HepG2 (cell line): ENCODE measurements at regions not wholly inside any gene's neighbourhood (a gene's known extent, or its start where the extent isn't known, plus 50 kb on each side); places are given as distances from the start of the nearest gene placed in this dataset.

Experiments
- ATAC-seq: fragments of 200-7000 bp; cut with Tn5 transposase; 3 replicates; pipeline ENCODE4 v1.9.1; 2020; ENCODE audit warnings: mild to moderate bottlenecking, moderate library complexity
- BruUV-seq: library from RNA; stranded (reverse); fragments of 400-500 nt; replicated peaks from 2 replicates; lab custom pipeline; 2021; lab: Mats Ljungman, UMichigan
- CTCF ChIA-PET: fragments of 300-600 bp; formaldehyde crosslinking; extraction: SDS; loops from one replicate; lab custom pipeline; 2021; ENCODE audit warnings: low total read pairs, inconsistent platforms, low intra/inter-chr PET ratio; lab: Yijun Ruan, JAX
- POLR2A ChIA-PET: fragments of 350-600 bp; sonication (Branson Sonifier 250); formaldehyde crosslinking; loops from one replicate; lab custom pipeline; 2020; ENCODE audit warnings: antibody characterized with exemption, inconsistent platforms; lab: Yijun Ruan, JAX
- DNase-seq: peaks from one replicate; pipeline ENCODE4 v3.0.0-alpha.2; 2015; ENCODE audit warnings: low spot score
- FAIRE-seq: peaks from 3 replicates; lab custom pipeline; 2011; peaks lifted over from hg19 to GRCh38; lab: Jason Lieb, UNC
- H2AFZ ChIP-seq: one replicate; pipeline ENCODE4 v1.6.1; 2011; ENCODE audit warnings: low read length, inconsistent platforms
- H3K27ac ChIP-seq: fragments of 300-600 bp; 3 replicates; pipeline ENCODE4 v1.8.0; 2011; ENCODE audit warnings: mixed run types, mild to moderate bottlenecking, mixed read lengths, low read length, inconsistent platforms; ENCODE audit not compliant: insufficient read depth; ENCODE audit errors: extremely low read length
- H3K27me3 ChIP-seq, 2 experiments: fragments of 200-600 bp in 1 of 2; 2 replicates in 1 of 2; 3 replicates in 1 of 2; pipeline versions ENCODE4 v1.6.0 to v1.8.0; 2011; ENCODE audit warnings: low read length in 2 of 2, mild to moderate bottlenecking in 2 of 2, moderate library complexity in 2 of 2, inconsistent platforms in 1 of 2; ENCODE audit not compliant: insufficient read depth in 2 of 2, control insufficient read depth in 1 of 2
- H3K36me3 ChIP-seq, 2 experiments: fragments of 200-600 bp in 1 of 2; replicated peaks in 1 of 2; 2 replicates in 1 of 2; 3 replicates in 1 of 2; pipeline versions ENCODE4 v1.5.1 to v1.8.0; 2011; ENCODE audit warnings: low read length in 2 of 2, inconsistent platforms in 1 of 2; ENCODE audit not compliant: insufficient read depth in 2 of 2, control insufficient read depth in 1 of 2
- H3K4me1 ChIP-seq: 2 replicates; pipeline ENCODE4 v1.5.1; 2012; ENCODE audit warnings: low read length, inconsistent platforms; ENCODE audit not compliant: insufficient read depth
- H3K4me2 ChIP-seq: 2 replicates; pipeline ENCODE4 v1.6.0; 2011; ENCODE audit warnings: low read depth, low read length, inconsistent platforms
- H3K4me3 ChIP-seq, 3 experiments: fragments of 200-600 bp in 1 of 3; sonication (generic), shearing (Covaris generic) in 1 of 3; replicated peaks in 1 of 3; 2 replicates each; pipeline ENCODE4 v1.5.1; 2011 to 2016; ENCODE audit warnings: low read length in 3 of 3, inconsistent platforms in 2 of 3, low read depth in 2 of 3, mild to moderate bottlenecking in 2 of 3, control low read depth in 1 of 3, mixed read lengths in 1 of 3; ENCODE audit not compliant: insufficient read depth in 1 of 3
- H3K79me2 ChIP-seq: one replicate; pipeline ENCODE4 v1.6.1; 2011; ENCODE audit warnings: low read length, inconsistent platforms; ENCODE audit not compliant: insufficient read depth
- H3K9ac ChIP-seq: 2 replicates; pipeline ENCODE4 v1.6.0; 2011; ENCODE audit warnings: mild to moderate bottlenecking, low read depth, low read length, inconsistent platforms; ENCODE audit not compliant: insufficient read depth
- H3K9me3 ChIP-seq: 2 replicates; pipeline ENCODE4 v1.5.1; 2012; ENCODE audit warnings: mild to moderate bottlenecking, low read length
- H4K20me1 ChIP-seq: 2 replicates; pipeline ENCODE4 v1.6.0; 2011; ENCODE audit warnings: inconsistent platforms, mild to moderate bottlenecking, low read length, moderate library complexity; ENCODE audit not compliant: insufficient read depth
- E2F2 ChIP-seq: sonication (generic); formaldehyde crosslinking; IDR thresholded peaks from 2 replicates; pipeline ENCODE4 v1.4.0; 2020; ENCODE audit warnings: missing genetic modification reagents, borderline replicate concordance
- GABPB1 ChIP-seq: IDR thresholded peaks from 2 replicates; pipeline ENCODE4 v1.6.1; 2016; ENCODE audit warnings: mild to moderate bottlenecking, missing genetic modification reagents, moderate library complexity, missing compliant biosample characterization
- HHEX ChIP-seq: IDR thresholded peaks from 2 replicates; pipeline ENCODE4 v1.6.1; 2016; ENCODE audit warnings: control low read depth
- SALL2 ChIP-seq: sonication (generic); formaldehyde crosslinking; IDR thresholded peaks from 2 replicates; pipeline ENCODE4 v1.8.1; 2023; ENCODE audit warnings: mild to moderate bottlenecking, missing genetic modification reagents, inconsistent platforms
- SP2 ChIP-seq: sonication (generic); formaldehyde crosslinking; IDR thresholded peaks from 2 replicates; pipeline ENCODE4 v1.5.1; 2020; ENCODE audit warnings: mild to moderate bottlenecking, missing genetic modification reagents
- SYNCRIP ChIP-seq: fragments of 200-400 bp; formaldehyde crosslinking; IDR thresholded peaks from 2 replicates; pipeline ENCODE4 v1.6.1; 2018; ENCODE audit warnings: mild to moderate bottlenecking, low read depth, low read length; ENCODE audit not compliant: insufficient read depth
- TOPORS ChIP-seq: sonication (generic); formaldehyde crosslinking; IDR thresholded peaks from 2 replicates; pipeline ENCODE4 v1.8.0; 2023; ENCODE audit warnings: mild to moderate bottlenecking, missing genetic modification reagents
- ZFP36L1 ChIP-seq: sonication (generic); formaldehyde crosslinking; IDR thresholded peaks from 2 replicates; pipeline ENCODE4 v1.8.0; 2022; ENCODE audit warnings: mild to moderate bottlenecking, missing genetic modification reagents, moderate library complexity
- ZNF180 ChIP-seq: sonication (generic); formaldehyde crosslinking; IDR thresholded peaks from 2 replicates; pipeline ENCODE4 v1.4.0; 2020; ENCODE audit warnings: low read depth, missing genetic modification reagents, borderline replicate concordance
- ZNF367 ChIP-seq: sonication (generic); formaldehyde crosslinking; IDR thresholded peaks from 2 replicates; pipeline ENCODE4 v1.4.0; 2020; ENCODE audit warnings: missing genetic modification reagents, borderline replicate concordance
- ZNF550 ChIP-seq: sonication (generic); formaldehyde crosslinking; IDR thresholded peaks from 2 replicates; pipeline ENCODE4 v1.4.0; 2020; ENCODE audit warnings: mild to moderate bottlenecking, missing genetic modification reagents, borderline replicate concordance
- ZNF678 ChIP-seq: sonication (generic); formaldehyde crosslinking; IDR thresholded peaks from 2 replicates; pipeline ENCODE4 v1.4.0; 2020; ENCODE audit warnings: mild to moderate bottlenecking, missing genetic modification reagents
- ZNF768 ChIP-seq: sonication (generic); formaldehyde crosslinking; IDR thresholded peaks from 2 replicates; pipeline ENCODE4 v1.4.0; 2020; ENCODE audit warnings: missing genetic modification reagents
- in situ Hi-C: cut with HindIII; loops from 2 replicates; pipeline ENCODE4 v1.10.0; 2017; ENCODE audit warnings: low pct_unique_long_range_greater_than_20kb; ENCODE audit not compliant: extremely low pct_ligation_motif_present
- intact Hi-C: fragments of 100-400 bp; cut with micrococcal nuclease; formaldehyde crosslinking; loops from one replicate; pipeline ENCODE4 v1.10.0; 2022; ENCODE audit not compliant: unreplicated experiment
- TF ChIP-seq, protein P1 (sequence below): sonication (generic); formaldehyde crosslinking; IDR thresholded peaks from 2 replicates; pipeline ENCODE4 v1.4.0; 2020; ENCODE audit warnings: missing genetic modification reagents
- TF ChIP-seq, protein P2 (sequence below): sonication (generic); formaldehyde crosslinking; IDR thresholded peaks from 2 replicates; pipeline ENCODE4 v1.4.0; 2020; ENCODE audit warnings: missing genetic modification reagents
- TF ChIP-seq, protein P3 (sequence below): sonication (generic); formaldehyde crosslinking; IDR thresholded peaks from 2 replicates; pipeline ENCODE4 v1.4.0; 2020; ENCODE audit warnings: missing genetic modification reagents

- TF ChIP-seq, protein P1, sequence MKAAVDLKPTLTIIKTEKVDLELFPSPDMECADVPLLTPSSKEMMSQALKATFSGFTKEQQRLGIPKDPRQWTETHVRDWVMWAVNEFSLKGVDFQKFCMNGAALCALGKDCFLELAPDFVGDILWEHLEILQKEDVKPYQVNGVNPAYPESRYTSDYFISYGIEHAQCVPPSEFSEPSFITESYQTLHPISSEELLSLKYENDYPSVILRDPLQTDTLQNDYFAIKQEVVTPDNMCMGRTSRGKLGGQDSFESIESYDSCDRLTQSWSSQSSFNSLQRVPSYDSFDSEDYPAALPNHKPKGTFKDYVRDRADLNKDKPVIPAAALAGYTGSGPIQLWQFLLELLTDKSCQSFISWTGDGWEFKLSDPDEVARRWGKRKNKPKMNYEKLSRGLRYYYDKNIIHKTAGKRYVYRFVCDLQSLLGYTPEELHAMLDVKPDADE (CRISPR knock-in tag), result no peak
Observed at GRCh38 chr2:52452201-52452600, 1315.4 kb upstream of the CHAC2 start (continued).

- no peak for FAIRE-seq
- H3K9me3 ChIP-seq, result peaks cover 41% of the 10 kb centered on the region
- no peaks in the 10 kb centered on the region for H3K36me3 ChIP-seq
- intact Hi-C loops (no loop called here), in situ Hi-C loops (no loop called here)
- no peak overlapping the region for H3K9ac ChIP-seq
- ATAC-seq, result no peak
- ChIA-PET POLR2A (no interaction called here), CTCF (no interaction called here)
- no peaks in the 10 kb centered on the region for H4K20me1 ChIP-seq
- no TSS peak for BruUV-seq
- H3K4me2 ChIP-seq, result no peak overlapping the region
- no peaks in the 10 kb centered on the region for H3K4me1 ChIP-seq
- no peaks in the 10 kb centered on the region for H3K79me2 ChIP-seq
- no peaks in the 10 kb centered on the region for H3K27me3 ChIP-seq
- no peak overlapping the region for H2AFZ ChIP-seq
- H3K27ac ChIP-seq, result no peak overlapping the region
- no peak for DNase-seq
- H3K4me3 ChIP-seq, result no peak overlapping the region
- TF ChIP-seq SYNCRIP, result no peak
- no peak for TF ChIP-seq GABPB1
- TF ChIP-seq ZNF768 (CRISPR knock-in tag), result no peak
- TF ChIP-seq SALL2 (CRISPR knock-in tag), result no peak
- TF ChIP-seq ZNF550 (CRISPR knock-in tag), result no peak
- no peak for TF ChIP-seq SP2 (CRISPR knock-in tag)
- TF ChIP-seq TOPORS (CRISPR knock-in tag), result no peak
- TF ChIP-seq ZNF367 (CRISPR knock-in tag), result no peak
- no peak for TF ChIP-seq ZNF678 (CRISPR knock-in tag)
- no peak for TF ChIP-seq E2F2
- TF ChIP-seq, protein P2, sequence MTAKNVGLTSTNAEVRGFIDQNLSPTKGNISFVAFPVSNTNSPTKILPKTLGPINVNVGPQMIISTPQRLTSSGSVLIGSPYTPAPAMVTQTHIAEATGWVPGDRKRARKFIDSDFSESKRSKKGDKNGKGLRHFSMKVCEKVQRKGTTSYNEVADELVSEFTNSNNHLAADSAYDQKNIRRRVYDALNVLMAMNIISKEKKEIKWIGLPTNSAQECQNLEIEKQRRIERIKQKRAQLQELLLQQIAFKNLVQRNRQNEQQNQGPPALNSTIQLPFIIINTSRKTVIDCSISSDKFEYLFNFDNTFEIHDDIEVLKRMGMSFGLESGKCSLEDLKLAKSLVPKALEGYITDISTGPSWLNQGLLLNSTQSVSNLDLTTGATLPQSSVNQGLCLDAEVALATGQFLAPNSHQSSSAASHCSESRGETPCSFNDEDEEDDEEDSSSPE (CRISPR knock-in tag), result no peak
- no peak for TF ChIP-seq ZNF180 (CRISPR knock-in tag)
- TF ChIP-seq, protein P3, sequence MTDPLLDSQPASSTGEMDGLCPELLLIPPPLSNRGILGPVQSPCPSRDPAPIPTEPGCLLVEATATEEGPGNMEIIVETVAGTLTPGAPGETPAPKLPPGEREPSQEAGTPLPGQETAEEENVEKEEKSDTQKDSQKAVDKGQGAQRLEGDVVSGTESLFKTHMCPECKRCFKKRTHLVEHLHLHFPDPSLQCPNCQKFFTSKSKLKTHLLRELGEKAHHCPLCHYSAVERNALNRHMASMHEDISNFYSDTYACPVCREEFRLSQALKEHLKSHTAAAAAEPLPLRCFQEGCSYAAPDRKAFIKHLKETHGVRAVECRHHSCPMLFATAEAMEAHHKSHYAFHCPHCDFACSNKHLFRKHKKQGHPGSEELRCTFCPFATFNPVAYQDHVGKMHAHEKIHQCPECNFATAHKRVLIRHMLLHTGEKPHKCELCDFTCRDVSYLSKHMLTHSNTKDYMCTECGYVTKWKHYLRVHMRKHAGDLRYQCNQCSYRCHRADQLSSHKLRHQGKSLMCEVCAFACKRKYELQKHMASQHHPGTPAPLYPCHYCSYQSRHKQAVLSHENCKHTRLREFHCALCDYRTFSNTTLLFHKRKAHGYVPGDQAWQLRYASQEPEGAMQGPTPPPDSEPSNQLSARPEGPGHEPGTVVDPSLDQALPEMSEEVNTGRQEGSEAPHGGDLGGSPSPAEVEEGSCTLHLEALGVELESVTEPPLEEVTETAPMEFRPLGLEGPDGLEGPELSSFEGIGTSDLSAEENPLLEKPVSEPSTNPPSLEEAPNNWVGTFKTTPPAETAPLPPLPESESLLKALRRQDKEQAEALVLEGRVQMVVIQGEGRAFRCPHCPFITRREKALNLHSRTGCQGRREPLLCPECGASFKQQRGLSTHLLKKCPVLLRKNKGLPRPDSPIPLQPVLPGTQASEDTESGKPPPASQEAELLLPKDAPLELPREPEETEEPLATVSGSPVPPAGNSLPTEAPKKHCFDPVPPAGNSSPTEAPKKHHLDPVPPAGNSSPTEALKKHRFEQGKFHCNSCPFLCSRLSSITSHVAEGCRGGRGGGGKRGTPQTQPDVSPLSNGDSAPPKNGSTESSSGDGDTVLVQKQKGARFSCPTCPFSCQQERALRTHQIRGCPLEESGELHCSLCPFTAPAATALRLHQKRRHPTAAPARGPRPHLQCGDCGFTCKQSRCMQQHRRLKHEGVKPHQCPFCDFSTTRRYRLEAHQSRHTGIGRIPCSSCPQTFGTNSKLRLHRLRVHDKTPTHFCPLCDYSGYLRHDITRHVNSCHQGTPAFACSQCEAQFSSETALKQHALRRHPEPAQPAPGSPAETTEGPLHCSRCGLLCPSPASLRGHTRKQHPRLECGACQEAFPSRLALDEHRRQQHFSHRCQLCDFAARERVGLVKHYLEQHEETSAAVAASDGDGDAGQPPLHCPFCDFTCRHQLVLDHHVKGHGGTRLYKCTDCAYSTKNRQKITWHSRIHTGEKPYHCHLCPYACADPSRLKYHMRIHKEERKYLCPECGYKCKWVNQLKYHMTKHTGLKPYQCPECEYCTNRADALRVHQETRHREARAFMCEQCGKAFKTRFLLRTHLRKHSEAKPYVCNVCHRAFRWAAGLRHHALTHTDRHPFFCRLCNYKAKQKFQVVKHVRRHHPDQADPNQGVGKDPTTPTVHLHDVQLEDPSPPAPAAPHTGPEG (CRISPR knock-in tag), result no peak
- TF ChIP-seq HHEX (CRISPR knock-in tag), result no peak
- no peak for TF ChIP-seq ZFP36L1 (CRISPR knock-in tag)
Observed at GRCh38 chr2:52445686-52446085, 1321.9 kb upstream of the CHAC2 start.
